BLaER1 (cell line): ENCODE measurements at regions not wholly inside any gene's neighbourhood (a gene's known extent, or its start where the extent isn't known, plus 50 kb on each side); places are given as distances from the start of the nearest gene placed in this dataset.

Experiments used
- H3K27ac ChIP-seq: shearing (Covaris generic); formaldehyde crosslinking; 2 replicates; pipeline ENCODE4 v1.8.1; 2022
- H3K27me3 ChIP-seq: shearing (Covaris generic); formaldehyde crosslinking; 2 replicates; pipeline ENCODE4 v1.8.1; 2022
- H3K36me3 ChIP-seq: shearing (Covaris generic); formaldehyde crosslinking; 2 replicates; pipeline ENCODE4 v1.8.1; 2022
- H3K4me1 ChIP-seq: shearing (Covaris generic); formaldehyde crosslinking; 2 replicates; pipeline ENCODE4 v1.8.1; 2022
- H3K4me2 ChIP-seq: shearing (Covaris generic); formaldehyde crosslinking; 2 replicates; pipeline ENCODE4 v1.8.1; 2022
- H3K4me3 ChIP-seq: shearing (Covaris generic); formaldehyde crosslinking; 2 replicates; pipeline ENCODE4 v1.8.1; 2022
- H3K9ac ChIP-seq: shearing (Covaris generic); formaldehyde crosslinking; 2 replicates; pipeline ENCODE4 v1.8.1; 2022
- H3K9me3 ChIP-seq: shearing (Covaris generic); formaldehyde crosslinking; 2 replicates; pipeline ENCODE4 v1.8.1; 2022
- H4K20me1 ChIP-seq: shearing (Covaris generic); formaldehyde crosslinking; 2 replicates; pipeline ENCODE4 v1.8.1; 2022
- Cebpa-rat ChIP-seq: shearing (Covaris generic); IDR thresholded peaks from 2 replicates; pipeline ENCODE4 v1.8.1; 2022

DNA sequence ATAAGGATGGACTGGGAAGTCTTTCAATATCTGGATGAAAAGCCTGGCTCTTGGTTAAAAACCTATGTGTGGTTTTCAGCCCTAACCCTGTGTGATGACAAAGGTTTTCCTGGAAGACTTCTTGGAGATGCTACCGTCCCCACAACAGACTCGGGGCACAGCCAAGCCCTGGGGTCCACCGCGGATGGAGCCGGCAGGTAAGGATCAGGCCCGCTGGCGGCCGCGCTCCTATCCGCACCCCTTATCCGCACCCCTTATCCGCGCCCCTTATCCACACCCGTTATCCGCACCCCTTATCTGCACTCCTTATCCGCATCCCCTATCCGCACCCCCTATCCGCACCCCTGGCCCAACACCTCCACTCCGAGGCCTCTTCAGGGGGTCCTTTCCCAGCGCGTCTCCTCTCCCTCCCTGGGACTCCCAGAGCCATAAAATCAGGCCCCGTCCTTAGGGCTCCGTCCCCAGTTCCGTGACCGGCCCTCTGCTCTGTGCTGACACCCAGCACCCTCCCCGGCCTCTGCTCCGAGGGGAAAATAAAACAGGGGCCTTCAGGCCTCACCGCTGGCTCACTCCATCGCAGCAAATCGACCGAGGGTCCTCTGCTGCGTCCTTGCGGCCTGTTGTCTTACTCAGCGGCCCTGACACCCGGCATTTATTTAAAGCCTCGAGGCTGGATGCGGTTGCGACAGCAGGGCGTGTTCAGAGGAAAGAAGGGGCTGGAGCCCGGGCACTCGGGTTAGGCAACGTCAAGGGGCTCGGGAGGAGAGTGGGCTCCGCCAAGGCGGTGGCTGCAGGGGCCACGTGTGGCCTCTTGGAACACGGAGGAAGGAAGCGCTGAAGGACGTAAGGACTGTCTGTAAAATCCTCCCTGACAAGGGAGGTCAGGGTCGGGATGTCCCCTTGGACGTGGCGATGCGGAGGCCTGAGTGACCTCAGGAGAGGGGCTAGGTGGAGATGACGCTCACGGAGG, 215.1 kb upstream of the ADARB2 start:
- H3K4me3 ChIP-seq, result no peak overlapping the region
- H3K4me2 ChIP-seq, result no peak overlapping the region
- H4K20me1 ChIP-seq, result no peaks in the 10 kb centered on the region
- H3K36me3 ChIP-seq, result no peaks in the 10 kb centered on the region
- H3K4me1 ChIP-seq, result peaks cover 9% of the 10 kb centered on the region; the same call in 1 of the 2 replicates
- H3K27me3 ChIP-seq, result no peaks in the 10 kb centered on the region
- no peak overlapping the region for H3K9ac ChIP-seq
- no peak for TF ChIP-seq Cebpa-rat
- H3K9me3 ChIP-seq, result peaks cover 16% of the 10 kb centered on the region
- H3K27ac ChIP-seq, result no peak overlapping the region

GRCh38 chr10:1950803-1951495, 213.6 kb upstream of the ADARB2 start:
- Histone ChIP-seq H3K4me1 (peaks cover 8% of the 10 kb centered on the region; the same call in 1 of the 2 replicates), H3K9me3 (peaks cover 16% of the 10 kb centered on the region), H3K4me2 (no peak overlapping the region), H4K20me1 (no peaks in the 10 kb centered on the region), H3K4me3 (no peak overlapping the region), H3K36me3 (no peaks in the 10 kb centered on the region), H3K9ac (no peak overlapping the region), H3K27ac (no peak overlapping the region), H3K27me3 (no peaks in the 10 kb centered on the region)
- no peak for TF ChIP-seq Cebpa-rat

DNA sequence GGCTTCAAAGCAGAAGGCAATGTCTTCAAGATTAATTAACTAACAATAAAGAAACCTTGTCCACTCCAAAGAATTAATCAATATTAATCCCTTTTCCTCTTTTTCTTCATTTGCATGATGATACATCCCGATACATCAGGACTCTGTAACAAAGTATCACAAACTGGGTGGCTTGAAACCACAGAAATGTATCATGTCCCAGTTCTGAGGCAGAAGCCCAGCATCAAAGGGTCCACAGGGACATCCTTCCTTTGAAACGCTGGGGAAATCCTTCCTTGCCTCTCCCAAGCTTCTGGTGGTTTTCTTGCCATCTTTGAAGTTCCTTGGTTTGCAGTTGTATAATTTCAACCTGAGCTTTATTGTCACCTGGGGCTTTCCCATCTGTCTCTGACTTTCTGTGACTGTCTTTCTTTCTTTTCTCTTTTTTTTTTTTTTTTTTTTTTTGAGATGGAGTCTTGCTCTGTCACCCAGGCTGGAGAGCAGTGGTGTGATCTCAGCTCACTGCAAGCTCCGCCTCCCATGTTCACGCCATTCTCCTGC, 210.2 kb upstream of the ADARB2 start:
- H3K4me2 ChIP-seq, result peak overlapping the region; percentile 20; the same call in 1 of the 2 replicates
- peaks cover 10% of the 10 kb centered on the region; the same call in 1 of the 2 replicates for H3K4me1 ChIP-seq
- no peak overlapping the region for H3K4me3 ChIP-seq
- H3K36me3 ChIP-seq, result no peaks in the 10 kb centered on the region
- no peaks in the 10 kb centered on the region for H4K20me1 ChIP-seq
- H3K9me3 ChIP-seq, result peaks cover 9% of the 10 kb centered on the region
- H3K27ac ChIP-seq, result no peak overlapping the region
- H3K27me3 ChIP-seq, result no peaks in the 10 kb centered on the region
- H3K9ac ChIP-seq, result no peak overlapping the region
- no peak for TF ChIP-seq Cebpa-rat

DNA sequence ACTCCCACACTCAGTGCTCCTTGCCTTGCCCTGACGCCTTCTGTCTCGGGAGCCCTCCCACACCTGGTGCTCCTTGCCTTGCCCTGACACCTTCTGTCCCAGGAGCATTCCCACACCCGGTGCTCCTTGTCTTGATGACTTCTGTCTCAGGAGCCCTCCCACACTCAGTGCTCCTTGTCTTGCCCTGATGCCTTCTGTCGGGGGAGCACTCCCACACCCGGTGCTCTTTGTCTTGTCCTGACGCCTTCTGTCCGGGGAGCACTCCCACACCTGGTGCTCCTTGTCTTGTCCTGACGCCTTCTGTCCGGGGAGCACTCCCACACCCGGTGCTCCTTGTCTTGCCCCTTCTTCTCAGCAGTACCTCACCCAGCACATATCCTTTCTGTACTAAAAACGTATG, 207.2 kb upstream of the ADARB2 start:
- TF ChIP-seq Cebpa-rat, result no peak
- H3K4me3 ChIP-seq, result no peak overlapping the region
- no peak overlapping the region for H3K9ac ChIP-seq
- peaks cover 10% of the 10 kb centered on the region; the same call in 1 of the 2 replicates for H3K9me3 ChIP-seq
- no peaks in the 10 kb centered on the region for H3K36me3 ChIP-seq
- H3K4me1 ChIP-seq, result peaks cover 21% of the 10 kb centered on the region
- H3K27ac ChIP-seq, result no peak overlapping the region
- no peaks in the 10 kb centered on the region for H4K20me1 ChIP-seq
- H3K27me3 ChIP-seq, result no peaks in the 10 kb centered on the region
- no peak overlapping the region for H3K4me2 ChIP-seq

DNA sequence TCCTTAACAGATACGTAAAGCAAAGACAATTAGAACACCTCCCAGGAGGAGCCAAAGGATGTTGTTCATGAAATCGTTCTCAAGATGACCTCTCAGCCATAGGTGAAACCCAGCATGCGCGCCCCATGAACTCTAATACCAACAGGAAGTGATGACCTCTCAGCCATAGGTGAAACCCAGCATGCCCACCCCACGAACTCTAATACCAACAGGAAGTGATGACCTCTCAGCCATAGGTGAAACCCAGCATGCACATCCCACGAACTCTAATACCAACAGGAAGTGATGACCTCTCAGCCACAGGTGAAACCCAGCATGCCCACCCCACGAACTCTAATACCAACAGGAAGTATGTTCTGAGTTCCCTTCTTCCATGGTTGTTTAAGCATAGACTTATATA, 205.2 kb upstream of the ADARB2 start:
- Histone ChIP-seq H3K4me1 (peaks cover 36% of the 10 kb centered on the region), H3K4me2 (peak overlapping the region; percentile 22; the same call in 1 of the 2 replicates), H4K20me1 (no peaks in the 10 kb centered on the region), H3K27me3 (no peaks in the 10 kb centered on the region), H3K4me3 (no peak overlapping the region), H3K9ac (no peak overlapping the region), H3K9me3 (peaks cover 13% of the 10 kb centered on the region), H3K36me3 (no peaks in the 10 kb centered on the region), H3K27ac (no peak overlapping the region)
- TF ChIP-seq Cebpa-rat, result no peak

DNA sequence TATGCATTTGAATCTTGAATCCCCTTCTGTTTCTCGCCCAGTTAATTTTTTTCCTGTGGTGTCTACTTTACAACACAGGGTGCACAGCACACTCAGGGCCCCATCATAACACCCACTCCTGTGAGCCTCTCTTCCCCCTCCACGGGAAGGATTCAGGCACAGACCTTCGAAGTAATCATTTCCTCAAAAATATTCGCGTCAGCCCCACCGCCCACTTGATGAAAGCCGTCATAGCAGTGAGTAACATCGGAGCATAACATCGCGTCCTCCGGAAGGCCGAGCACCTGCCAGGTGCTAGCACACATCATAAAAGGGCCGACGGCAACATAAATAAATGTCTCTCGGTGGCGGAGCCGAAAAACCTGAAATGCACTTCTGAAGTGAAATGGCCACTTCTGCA, 201.7 kb upstream of the ADARB2 start:
- no peak for TF ChIP-seq Cebpa-rat
- H3K4me2 ChIP-seq, result peak overlapping the region; percentile 68
- no peaks in the 10 kb centered on the region for H4K20me1 ChIP-seq
- no peaks in the 10 kb centered on the region for H3K36me3 ChIP-seq
- peaks cover 28% of the 10 kb centered on the region for H3K9me3 ChIP-seq
- H3K4me3 ChIP-seq, result 0 out of 2 replicates have a peak overlapping the region, but pooled peaks have one; percentile 4
- H3K4me1 ChIP-seq, result peaks cover 55% of the 10 kb centered on the region
- no peak overlapping the region for H3K9ac ChIP-seq
- H3K27me3 ChIP-seq, result no peaks in the 10 kb centered on the region
- H3K27ac ChIP-seq, result peak overlapping the region; percentile 50

- Histone ChIP-seq H3K9me3 (peaks cover 28% of the 10 kb centered on the region), H3K4me2 (peak overlapping the region; percentile 68), H3K4me3 (0 out of 2 replicates have a peak overlapping the region, but pooled peaks have one; percentile 4), H3K36me3 (no peaks in the 10 kb centered on the region), H3K4me1 (peaks cover 55% of the 10 kb centered on the region), H4K20me1 (no peaks in the 10 kb centered on the region), H3K27me3 (no peaks in the 10 kb centered on the region), H3K27ac (peak overlapping the region; percentile 50), H3K9ac (no peak overlapping the region)
- TF ChIP-seq Cebpa-rat, result no peak
Measured at GRCh38 chr10:1938317-1938716, 201.0 kb upstream of the ADARB2 start.

DNA sequence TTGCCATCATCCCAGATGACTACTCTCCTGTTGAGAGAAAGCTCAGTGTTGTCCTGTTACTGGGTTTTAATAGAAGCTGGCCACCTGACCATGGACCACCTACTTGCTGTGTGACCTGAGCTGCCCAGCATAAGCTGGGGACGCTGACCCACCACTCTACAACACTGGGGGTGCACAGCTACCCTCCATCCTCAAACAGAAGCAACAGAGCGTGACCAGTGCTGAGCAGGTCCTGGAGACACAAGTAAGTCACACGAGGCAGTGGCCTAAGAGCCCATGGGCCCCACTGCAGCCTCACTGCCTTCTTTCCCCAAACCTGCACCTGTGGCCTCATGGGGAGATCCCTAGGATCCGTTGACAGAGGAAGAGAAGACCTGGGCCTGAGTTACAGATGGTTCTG, 198.6 kb upstream of the ADARB2 start:
- peak overlapping the region; percentile 62 for H3K4me2 ChIP-seq
- no peak overlapping the region for H3K9ac ChIP-seq
- no peaks in the 10 kb centered on the region for H4K20me1 ChIP-seq
- TF ChIP-seq Cebpa-rat, result no peak
- no peaks in the 10 kb centered on the region for H3K36me3 ChIP-seq
- peaks cover 50% of the 10 kb centered on the region for H3K4me1 ChIP-seq
- H3K27me3 ChIP-seq, result no peaks in the 10 kb centered on the region
- peak overlapping the region; percentile 49; the same call in 1 of the 2 replicates for H3K27ac ChIP-seq
- H3K9me3 ChIP-seq, result peaks cover 28% of the 10 kb centered on the region
- 0 out of 2 replicates have a peak overlapping the region, but pooled peaks have one; percentile 9 for H3K4me3 ChIP-seq

- no peak overlapping the region for H3K4me2 ChIP-seq
- no peaks in the 10 kb centered on the region for H3K36me3 ChIP-seq
- H3K4me1 ChIP-seq, result peaks cover 30% of the 10 kb centered on the region
- no peak for TF ChIP-seq Cebpa-rat
- no peaks in the 10 kb centered on the region for H3K27me3 ChIP-seq
- H3K9ac ChIP-seq, result no peak overlapping the region
- H3K27ac ChIP-seq, result no peak overlapping the region
- H4K20me1 ChIP-seq, result no peaks in the 10 kb centered on the region
- peaks cover 16% of the 10 kb centered on the region for H3K9me3 ChIP-seq
- no peak overlapping the region for H3K4me3 ChIP-seq
Measured at GRCh38 chr10:1933215-1933614, 195.9 kb upstream of the ADARB2 start.
